NCI-H187 treated with DMSO at 0.1 percent for 48 hours (cell line): ENCODE measurements at regions not wholly inside any gene's neighbourhood (a gene's known extent, or its start where the extent isn't known, plus 50 kb on each side); places are given as distances from the start of the nearest gene placed in this dataset.
"Not testable (repeated sequence)": the region's sequence is repeated elsewhere in the genome, so short reads cannot be mapped to it uniquely, and the experiment has no call there.

Source experiments
- DNase-seq: peaks from one replicate; lab custom pipeline; 2025; lab: John Stamatoyannopoulos, UW

GRCh38 chr3:165624761-165625160 is 212.5 kb downstream of the BCHE start:
- no peak for DNase-seq

- no peak for DNase-seq
Observed at GRCh38 chr3:165622356-165622755, 214.9 kb downstream of the BCHE start.

GRCh38 chr3:165619069-165619468 is 218.2 kb downstream of the BCHE start:
- no peak for DNase-seq

- DNase-seq, result no peak
Observed at GRCh38 chr3:165617134-165617533, 220.1 kb downstream of the BCHE start.

GRCh38 chr3:165614337-165614736 is 222.9 kb downstream of the BCHE start:
- DNase-seq, result no peak

- no peak for DNase-seq
Observed at GRCh38 chr3:165613014-165613413, 224.2 kb downstream of the BCHE start.

GRCh38 chr3:165607221-165607620 is 230.0 kb downstream of the BCHE start:
- DNase-seq, result no peak

- DNase-seq, result no peak
Observed at GRCh38 chr3:165603196-165603595, 234.0 kb downstream of the BCHE start.

- not testable (repeated sequence) for DNase-seq
Observed at GRCh38 chr3:165572566-165572965, 264.7 kb downstream of the BCHE start.

- DNase-seq, result no peak
Observed at GRCh38 chr3:165568907-165569462, 268.2 kb downstream of the BCHE start.

GRCh38 chr3:165555785-165556184 is 281.4 kb downstream of the BCHE start:
- no peak for DNase-seq

- DNase-seq, result no peak
Observed at GRCh38 chr3:165553371-165553770, 283.9 kb downstream of the BCHE start.

- DNase-seq, result no peak
Observed at GRCh38 chr3:165549665-165550064, 287.6 kb downstream of the BCHE start.

GRCh38 chr3:165549037-165549436 is 288.2 kb downstream of the BCHE start:
- DNase-seq, result no peak

- no peak for DNase-seq
Observed at GRCh38 chr3:165545059-165545458, 292.2 kb downstream of the BCHE start.

GRCh38 chr3:165544432-165544831 is 292.8 kb downstream of the BCHE start:
- DNase-seq, result no peak

GRCh38 chr3:165538166-165538565 is 299.1 kb downstream of the BCHE start:
- DNase-seq, result no peak

- no peak for DNase-seq
Observed at GRCh38 chr3:165532851-165533250, 304.4 kb downstream of the BCHE start.

- no peak for DNase-seq
Observed at GRCh38 chr3:165529451-165529850, 307.8 kb downstream of the BCHE start.

- no peak for DNase-seq
Observed at GRCh38 chr3:165526367-165526766, 310.9 kb downstream of the BCHE start.

- DNase-seq, result no peak
Observed at GRCh38 chr3:165523801-165524200, 313.4 kb downstream of the BCHE start.

GRCh38 chr3:165522386-165522785 is 314.8 kb downstream of the BCHE start:
- no peak for DNase-seq

GRCh38 chr3:165521131-165521871 is 315.9 kb downstream of the BCHE start:
- no peak for DNase-seq

GRCh38 chr3:165519687-165520086 is 317.5 kb downstream of the BCHE start:
- no peak for DNase-seq
